SK-N-SH (cell line): ENCODE measurements at regions not wholly inside any gene's neighbourhood (a gene's known extent, or its start where the extent isn't known, plus 50 kb on each side); places are given as distances from the start of the nearest gene placed in this dataset.

ENCODE experiments used
- CTCF ChIP-seq: fragments of 200-600 bp; sonication (generic); IDR thresholded peaks from 2 replicates; pipeline ENCODE4 v1.6.1; 2017; ENCODE audit warnings: antibody characterized with exemption, mild to moderate bottlenecking, moderate library complexity
- EP300 ChIP-seq, 2 experiments: IDR thresholded peaks; 2 replicates each; pipeline versions ENCODE4 v1.4.0 to v1.6.1; 2012; ENCODE audit warnings: borderline replicate concordance in 1 of 2, low read depth in 1 of 2, low read length in 1 of 2
- POLR2AphosphoS5 ChIP-seq: IDR thresholded peaks from 2 replicates; pipeline ENCODE4 v1.6.1; 2012; ENCODE audit warnings: low read depth, low read length
- RFX5 ChIP-seq: IDR thresholded peaks from 2 replicates; pipeline ENCODE4 v1.6.1; 2012; ENCODE audit warnings: mild to moderate bottlenecking, improper control_type of control experiment, low read length
- TAF1 ChIP-seq: IDR thresholded peaks from 2 replicates; pipeline ENCODE4 v1.6.1; 2012; ENCODE audit warnings: low read depth, mild to moderate bottlenecking, low read length, moderate library complexity, borderline replicate concordance
- TEAD4 ChIP-seq: IDR thresholded peaks from 2 replicates; pipeline ENCODE4 v1.4.0; 2012; ENCODE audit warnings: mild to moderate bottlenecking, borderline replicate concordance; ENCODE audit not compliant: insufficient read depth
- USF2 ChIP-seq: fragments of 150-350 bp; IDR thresholded peaks from 2 replicates; pipeline ENCODE4 v1.6.1; 2017; ENCODE audit warnings: antibody characterized with exemption, low read length, low read depth, borderline replicate concordance
- ZBTB33 ChIP-seq: IDR thresholded peaks from 2 replicates; pipeline ENCODE4 v1.4.0; 2012; ENCODE audit warnings: low read depth, borderline replicate concordance
- TF ChIP-seq, protein P1 (sequence below): IDR thresholded peaks from 2 replicates; pipeline ENCODE4 v1.4.0; 2012; ENCODE audit warnings: low read depth

DNA sequence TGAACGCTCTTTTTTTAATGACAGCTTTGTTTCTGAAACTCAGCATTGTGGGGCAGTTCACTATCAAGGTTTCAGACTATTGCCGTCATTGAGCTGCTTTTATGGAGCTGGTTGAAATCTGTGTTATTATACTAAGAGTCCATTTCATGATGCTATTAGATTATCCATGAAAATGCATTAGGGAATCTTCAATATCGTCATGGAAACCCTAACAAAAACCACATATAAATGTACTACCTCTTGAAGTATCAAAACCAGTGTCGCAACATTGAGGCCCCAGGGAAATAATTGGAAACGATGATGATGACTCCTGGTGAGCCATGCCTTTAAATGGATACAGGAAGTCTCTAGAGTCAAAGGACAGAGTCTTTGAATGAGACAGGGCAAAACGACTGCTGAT, 231.6 kb upstream of the CPHXL start:
- TF ChIP-seq RFX5 (no peak), POLR2AphosphoS5 (no peak), CTCF (no peak), EP300 (IDR thresholded peaks at IDR 0.05; ENCODE audit: borderline replicate concordance in 1 of 2, low read depth in 1 of 2, low read length in 1 of 2) (no peak), TAF1 (no peak), TEAD4 (no peak), USF2 (no peak), ZBTB33 (no peak)
- TF ChIP-seq, protein P1, sequence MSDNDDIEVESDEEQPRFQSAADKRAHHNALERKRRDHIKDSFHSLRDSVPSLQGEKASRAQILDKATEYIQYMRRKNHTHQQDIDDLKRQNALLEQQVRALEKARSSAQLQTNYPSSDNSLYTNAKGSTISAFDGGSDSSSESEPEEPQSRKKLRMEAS, result no peak
